Activated B cell treated with CpG ODN at 0.5 μM for 24 hours (primary cell): ENCODE measurements at regions not wholly inside any gene's neighbourhood (a gene's known extent, or its start where the extent isn't known, plus 50 kb on each side); places are given as distances from the start of the nearest gene placed in this dataset.

Experiments
- ATAC-seq: fragments of 200-7000 bp; cut with Tn5 transposase; one replicate; pipeline ENCODE4 v1.10.0; 2021; ENCODE audit warnings: low read depth, mild to moderate bottlenecking, moderate library complexity
- CTCF ChIA-PET: fragments of 350-600 bp; sonication (Branson Sonifier 250); formaldehyde crosslinking; loops from one replicate; lab custom pipeline; 2021; ENCODE audit warnings: antibody characterized with exemption; lab: Charles Lee
- POLR2A ChIA-PET: fragments of 350-600 bp; sonication (Branson Sonifier 250); formaldehyde crosslinking; loops from one replicate; lab custom pipeline; 2021; ENCODE audit warnings: antibody characterized with exemption; lab: Charles Lee
- DNase-seq: peaks from one replicate; pipeline ENCODE4 v3.0.0; 2022
- H3K27ac Mint-ChIP-seq: one replicate; pipeline ENCODE4 v1.8.0; 2020; ENCODE audit warnings: mixed read lengths
- H3K27me3 Mint-ChIP-seq: one replicate; pipeline ENCODE4 v1.8.0; 2021; ENCODE audit warnings: mixed read lengths
- H3K36me3 Mint-ChIP-seq: one replicate; pipeline ENCODE4 v1.8.0; 2021; ENCODE audit warnings: low read depth, mixed read lengths
- H3K4me1 Mint-ChIP-seq: one replicate; pipeline ENCODE4 v1.8.0; 2021; ENCODE audit warnings: mixed read lengths
- H3K4me3 Mint-ChIP-seq: one replicate; pipeline ENCODE4 v1.8.0; 2020; ENCODE audit warnings: mild to moderate bottlenecking, mixed read lengths
- H3K9me3 Mint-ChIP-seq: one replicate; pipeline ENCODE4 v1.8.0; 2020; ENCODE audit warnings: mixed read lengths
- CTCF ChIP-seq: fragments of 200-600 bp; IDR thresholded peaks from one replicate; pipeline ENCODE4 v1.8.0; 2022; ENCODE audit warnings: antibody characterized with exemption, mild to moderate bottlenecking
- intact Hi-C: fragments of 100-400 bp; cut with micrococcal nuclease; formaldehyde crosslinking; loops from one replicate; pipeline ENCODE4 v1.15.1; 2024

GRCh38 chr16:51290442-51291285, 139.6 kb upstream of the SALL1 start:
- Mint-ChIP-seq H3K4me1 (no peaks in the 10 kb centered on the region), H3K4me3 (no peak overlapping the region), H3K36me3 (no peaks in the 10 kb centered on the region), H3K9me3 (no peaks in the 10 kb centered on the region), H3K27me3 (no peaks in the 10 kb centered on the region), H3K27ac (no peak overlapping the region)
- TF ChIP-seq CTCF = no peak
- ChIA-PET POLR2A (no interaction called here), CTCF (no interaction called here)
- intact Hi-C loops = no loop called here
- no peak for ATAC-seq
- no peak for DNase-seq

DNA sequence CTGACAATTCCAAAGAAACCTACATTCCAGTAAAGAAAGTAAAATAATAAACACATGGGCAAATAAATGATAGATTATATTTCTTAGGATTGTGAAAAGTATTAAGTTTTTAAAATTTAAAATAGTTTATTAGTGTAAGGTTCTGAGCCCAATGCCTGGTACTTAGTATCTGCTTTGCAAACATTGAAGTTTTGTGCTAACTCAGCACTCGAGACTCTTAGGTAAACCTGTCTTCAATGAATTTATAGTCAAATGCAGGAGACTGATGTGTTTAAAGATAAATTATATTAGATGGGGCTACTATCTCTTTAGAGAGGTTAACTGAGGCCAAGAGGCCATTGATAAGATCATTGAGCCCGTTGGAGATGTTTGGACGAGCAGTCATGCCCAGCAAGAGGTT, 138.3 kb upstream of the SALL1 start:
- H3K4me1 Mint-ChIP-seq = no peaks in the 10 kb centered on the region
- no peaks in the 10 kb centered on the region for H3K27me3 Mint-ChIP-seq
- no peak overlapping the region for H3K27ac Mint-ChIP-seq
- ATAC-seq (no peak), DNase-seq (no peak)
- ChIA-PET POLR2A (no interaction called here), CTCF (no interaction called here)
- H3K36me3 Mint-ChIP-seq = no peaks in the 10 kb centered on the region
- H3K4me3 Mint-ChIP-seq = no peak overlapping the region
- H3K9me3 Mint-ChIP-seq = no peaks in the 10 kb centered on the region
- intact Hi-C loops = no loop called here
- TF ChIP-seq CTCF = no peak

DNA sequence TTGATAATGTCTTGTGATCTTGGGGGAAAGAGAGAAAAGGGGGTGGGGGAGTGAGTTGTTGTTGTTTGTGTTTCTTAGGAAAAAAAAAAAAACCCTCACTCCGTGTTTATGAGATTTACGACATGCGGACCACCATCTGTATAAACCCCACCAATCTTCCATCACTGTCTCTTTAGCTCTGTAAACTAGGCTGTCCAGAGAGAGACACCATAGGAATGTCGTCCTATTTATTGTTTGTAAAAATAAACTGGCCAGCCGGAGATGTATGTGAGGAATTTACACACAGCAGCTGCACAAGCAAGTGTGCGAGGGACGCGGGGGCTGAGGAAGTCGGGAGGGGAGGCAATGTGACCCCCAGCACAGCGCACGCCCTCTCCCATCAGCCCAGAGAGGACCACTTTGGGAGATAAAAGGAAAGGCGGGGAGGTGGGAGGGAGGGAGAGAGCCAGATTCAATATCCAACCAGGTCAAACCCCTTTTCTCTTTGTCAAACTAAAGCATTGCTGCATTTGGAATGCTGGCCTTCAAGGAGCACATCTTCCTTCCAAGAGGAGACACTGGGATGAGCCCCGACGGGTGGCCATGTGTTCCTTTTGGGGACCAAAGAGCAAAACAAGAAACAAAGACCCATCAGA, 136.2 kb upstream of the SALL1 start:
- H3K27me3 Mint-ChIP-seq = no peaks in the 10 kb centered on the region
- no peak overlapping the region for H3K4me3 Mint-ChIP-seq
- POLR2A ChIA-PET = no interaction called here
- TF ChIP-seq CTCF = no peak
- CTCF ChIA-PET = no interaction called here
- H3K27ac Mint-ChIP-seq = no peak overlapping the region
- no peaks in the 10 kb centered on the region for H3K9me3 Mint-ChIP-seq
- ATAC-seq (no peak), DNase-seq (no peak)
- no peaks in the 10 kb centered on the region for H3K4me1 Mint-ChIP-seq
- intact Hi-C loops = no loop called here
- H3K36me3 Mint-ChIP-seq = no peaks in the 10 kb centered on the region

DNA sequence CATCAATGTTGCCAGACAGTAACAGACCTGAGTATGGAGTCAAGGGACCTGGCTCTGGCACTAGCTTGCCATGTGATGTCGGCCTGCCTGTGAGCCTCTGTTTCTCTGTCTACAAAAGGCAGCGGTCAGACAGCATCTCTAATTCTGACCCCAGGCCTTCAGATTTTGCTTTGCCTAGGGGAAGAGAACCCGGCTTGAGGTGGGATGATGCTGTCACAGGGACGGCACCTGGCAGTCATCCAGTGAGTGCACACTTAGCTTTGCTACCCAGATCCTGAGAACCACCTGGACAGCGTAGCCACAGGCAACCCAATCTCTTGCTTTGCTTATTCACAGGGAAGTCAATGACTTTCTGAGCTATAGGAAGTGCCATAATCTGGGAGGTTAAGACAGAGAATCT, 135.2 kb upstream of the SALL1 start:
- Mint-ChIP-seq H3K27ac (no peak overlapping the region), H3K27me3 (no peaks in the 10 kb centered on the region), H3K4me1 (no peaks in the 10 kb centered on the region), H3K4me3 (no peak overlapping the region), H3K9me3 (no peaks in the 10 kb centered on the region), H3K36me3 (no peaks in the 10 kb centered on the region)
- intact Hi-C loops = no loop called here
- ChIA-PET CTCF (no interaction called here), POLR2A (no interaction called here)
- no peak for TF ChIP-seq CTCF
- DNase-seq (no peak), ATAC-seq (no peak)

DNA sequence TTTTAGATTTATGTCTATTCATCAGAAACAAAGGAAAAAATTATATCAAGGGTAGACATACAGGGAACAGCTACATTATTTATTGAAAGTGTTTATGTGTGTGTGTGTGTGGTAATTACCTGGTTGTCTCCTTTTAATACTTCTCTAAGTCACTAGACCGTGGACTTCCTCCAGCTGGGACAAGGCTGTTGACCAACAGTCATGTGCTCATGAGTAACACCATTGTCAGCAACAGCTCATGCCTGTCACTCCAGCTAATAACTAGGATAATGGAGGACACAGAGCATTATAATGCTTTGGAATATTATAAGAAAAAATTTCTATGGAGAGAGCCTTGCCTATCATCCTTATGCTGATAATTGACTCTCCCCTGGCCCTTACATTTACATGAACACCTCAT, 125.3 kb upstream of the SALL1 start:
- no peaks in the 10 kb centered on the region for H3K4me1 Mint-ChIP-seq
- ChIA-PET POLR2A (no interaction called here), CTCF (no interaction called here)
- H3K27me3 Mint-ChIP-seq = no peaks in the 10 kb centered on the region
- no peak for TF ChIP-seq CTCF
- no peaks in the 10 kb centered on the region for H3K9me3 Mint-ChIP-seq
- ATAC-seq = no peak
- no peak for DNase-seq
- no peak overlapping the region for H3K27ac Mint-ChIP-seq
- H3K4me3 Mint-ChIP-seq = no peak overlapping the region
- no peaks in the 10 kb centered on the region for H3K36me3 Mint-ChIP-seq
- intact Hi-C loops = no loop called here
